KMS-11 (cell line): ENCODE measurements at regions not wholly inside any gene's neighbourhood (a gene's known extent, or its start where the extent isn't known, plus 50 kb on each side); places are given as distances from the start of the nearest gene placed in this dataset.
"Not testable (repeated sequence)": the region's sequence is repeated elsewhere in the genome, so short reads cannot be mapped to it uniquely, and the experiment has no call there.

Experiments
- H2AFZ ChIP-seq: fragments of 200-600 bp; sonication (generic); 2 replicates; pipeline ENCODE4 v1.6.1; 2016; ENCODE audit warnings: antibody characterized with exemption, mixed run types, low read depth
- H3K27ac ChIP-seq: fragments of 200-600 bp; sonication (generic); 2 replicates; pipeline ENCODE4 v1.6.1; 2016; ENCODE audit warnings: mild to moderate bottlenecking, mixed run types
- H3K27me3 ChIP-seq: fragments of 200-600 bp; sonication (generic); 2 replicates; pipeline ENCODE4 v1.6.1; 2017; ENCODE audit warnings: mild to moderate bottlenecking, low read depth, mixed run types, moderate library complexity; ENCODE audit not compliant: insufficient read depth
- H3K36me3 ChIP-seq: fragments of 200-600 bp; sonication (generic); 2 replicates; pipeline ENCODE4 v1.6.1; 2017; ENCODE audit warnings: mild to moderate bottlenecking, mixed run types; ENCODE audit not compliant: insufficient read depth
- H3K4me1 ChIP-seq: fragments of 200-600 bp; sonication (generic); 2 replicates; pipeline ENCODE4 v1.6.1; 2016; ENCODE audit warnings: mild to moderate bottlenecking, low read depth, mixed run types; ENCODE audit not compliant: poor library complexity, severe bottlenecking
- H3K4me2 ChIP-seq: fragments of 200-600 bp; sonication (generic); 2 replicates; pipeline ENCODE4 v1.7.0; 2016; ENCODE audit warnings: mild to moderate bottlenecking, mixed run types
- H3K4me3 ChIP-seq: fragments of 200-600 bp; sonication (generic); IDR thresholded peaks from 2 replicates; pipeline ENCODE4 v1.6.1; 2017; ENCODE audit warnings: low read depth, low read length, mixed read lengths; ENCODE audit not compliant: insufficient read depth
- H3K79me2 ChIP-seq: fragments of 200-600 bp; sonication (generic); 2 replicates; pipeline ENCODE4 v1.6.1; 2016; ENCODE audit warnings: low read depth, mixed run types; ENCODE audit not compliant: insufficient read depth
- H3K9ac ChIP-seq: fragments of 200-600 bp; sonication (generic); 2 replicates; pipeline ENCODE4 v1.6.1; 2016; ENCODE audit warnings: mild to moderate bottlenecking, mixed run types
- H4K20me1 ChIP-seq: fragments of 200-600 bp; sonication (generic); 2 replicates; pipeline ENCODE4 v1.6.1; 2016; ENCODE audit warnings: mild to moderate bottlenecking, mixed run types; ENCODE audit not compliant: insufficient read depth
- CTCF ChIP-seq: fragments of 200-600 bp; sonication (generic); conservative IDR thresholded peaks from 2 replicates; pipeline ENCODE4 v1.6.1; 2017; ENCODE audit warnings: low read depth, mild to moderate bottlenecking, antibody characterized with exemption, low read length, moderate library complexity, mixed read lengths

- H2AFZ ChIP-seq: no peak overlapping the region
- no peak overlapping the region for H3K27ac ChIP-seq
- no peaks in the 10 kb centered on the region for H3K36me3 ChIP-seq
- H3K9ac ChIP-seq: no peak overlapping the region
- no peak overlapping the region for H3K4me3 ChIP-seq
- no peaks in the 10 kb centered on the region for H3K27me3 ChIP-seq
- H4K20me1 ChIP-seq: no peaks in the 10 kb centered on the region
- no peaks in the 10 kb centered on the region for H3K79me2 ChIP-seq
- no peaks in the 10 kb centered on the region for H3K4me1 ChIP-seq
- H3K4me2 ChIP-seq: no peak overlapping the region
- TF ChIP-seq CTCF: no peak
These were observed 61.4 kb upstream of the ZNF280D start for GRCh38 chr15:56794553-56795329.

DNA sequence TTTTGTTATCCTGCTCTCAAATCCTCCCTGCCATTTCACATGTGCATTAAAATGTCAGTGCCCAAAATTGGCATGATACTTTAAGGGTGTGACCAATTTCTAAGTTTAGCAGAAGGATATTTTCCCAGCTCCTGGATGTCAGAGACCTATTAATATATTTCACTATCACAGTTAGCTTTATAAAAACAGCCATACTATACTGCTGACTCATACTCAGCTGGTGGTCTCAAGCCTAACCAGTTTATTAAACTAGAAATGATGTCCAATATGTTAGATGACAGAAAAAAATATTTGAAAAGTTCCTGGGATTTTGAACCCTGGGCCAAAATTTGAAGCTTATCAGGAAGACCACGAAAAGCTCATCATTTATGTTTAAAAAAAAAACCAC lies 60.9 kb upstream of the ZNF280D start:
- Histone ChIP-seq H3K36me3 (no peaks in the 10 kb centered on the region), H3K27ac (no peak overlapping the region), H4K20me1 (no peaks in the 10 kb centered on the region), H3K9ac (no peak overlapping the region), H3K4me1 (no peaks in the 10 kb centered on the region), H3K4me3 (no peak overlapping the region), H2AFZ (no peak overlapping the region), H3K4me2 (no peak overlapping the region), H3K79me2 (no peaks in the 10 kb centered on the region), H3K27me3 (no peaks in the 10 kb centered on the region)
- no peak for TF ChIP-seq CTCF

DNA sequence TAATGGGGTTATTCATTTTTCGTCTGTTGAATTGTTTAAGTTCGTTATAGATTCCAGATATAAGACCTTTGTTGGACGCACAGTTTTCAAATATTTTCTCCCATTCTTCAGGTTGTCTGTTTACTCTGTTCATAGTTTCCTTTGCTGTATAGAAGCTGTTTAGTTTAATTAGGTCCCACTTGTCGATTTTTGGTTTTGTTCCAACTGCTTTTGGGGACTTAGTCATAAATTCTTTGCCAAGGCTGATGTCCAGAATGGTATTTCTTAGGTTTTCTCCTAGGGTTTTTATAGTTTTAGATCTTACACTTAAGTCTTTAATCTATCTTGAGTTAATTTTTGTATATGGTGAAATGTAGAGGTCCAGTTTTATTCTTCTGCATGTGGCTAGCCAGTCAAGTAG lies 58.9 kb upstream of the ZNF280D start:
- Histone ChIP-seq H4K20me1 (no peaks in the 10 kb centered on the region), H2AFZ (no peak overlapping the region), H3K4me2 (no peak overlapping the region), H3K27me3 (no peaks in the 10 kb centered on the region), H3K27ac (no peak overlapping the region), H3K4me1 (no peaks in the 10 kb centered on the region), H3K4me3 (no peak overlapping the region), H3K9ac (no peak overlapping the region), H3K36me3 (no peaks in the 10 kb centered on the region), H3K79me2 (no peaks in the 10 kb centered on the region)
- no peak for TF ChIP-seq CTCF

GRCh38 chr15:56791521-56791920 lies 58.2 kb upstream of the ZNF280D start:
- not testable (repeated sequence) for H2AFZ ChIP-seq, H3K4me2 ChIP-seq, H3K9ac ChIP-seq, H3K27me3 ChIP-seq, H3K4me3 ChIP-seq, H4K20me1 ChIP-seq, H3K79me2 ChIP-seq, H3K27ac ChIP-seq, H3K4me1 ChIP-seq, H3K36me3 ChIP-seq

DNA sequence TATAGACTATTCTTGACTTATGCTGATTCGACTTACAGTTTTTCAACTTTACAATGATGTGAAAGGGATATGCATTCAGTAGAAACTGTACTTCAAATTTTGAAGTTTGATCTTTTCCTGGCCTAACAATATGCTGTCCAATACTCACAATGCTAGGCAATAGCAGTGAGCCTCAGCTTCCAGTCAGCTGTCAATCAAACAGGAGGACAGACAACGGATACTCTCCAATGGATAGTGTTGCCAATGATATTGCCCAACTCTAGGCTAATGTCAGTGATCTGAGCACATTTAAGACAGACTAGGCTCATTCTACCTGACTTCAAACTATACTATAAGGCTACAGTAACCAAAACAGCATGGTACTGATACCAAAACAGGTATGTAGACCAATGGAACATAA lies 55.0 kb upstream of the ZNF280D start:
- Histone ChIP-seq H2AFZ (no peak overlapping the region), H3K9ac (no peak overlapping the region), H3K27me3 (no peaks in the 10 kb centered on the region), H3K4me2 (no peak overlapping the region), H3K79me2 (no peaks in the 10 kb centered on the region), H4K20me1 (no peaks in the 10 kb centered on the region), H3K27ac (no peak overlapping the region), H3K4me3 (no peak overlapping the region), H3K4me1 (no peaks in the 10 kb centered on the region), H3K36me3 (no peaks in the 10 kb centered on the region)
- no peak for TF ChIP-seq CTCF
